PC-3 (cell line): ENCODE measurements at regions not wholly inside any gene's neighbourhood (a gene's known extent, or its start where the extent isn't known, plus 50 kb on each side); places are given as distances from the start of the nearest gene placed in this dataset.
A peak's percentile ranks its signal among the peaks of the same experiment; 100 is the strongest.

Experiments used
- ATAC-seq: fragments of 200-7000 bp; cut with Tn5 transposase; 2 replicates; pipeline ENCODE4 v1.9.1; 2020; ENCODE audit warnings: mild to moderate bottlenecking, moderate library complexity
- BruUV-seq: library from RNA; stranded (reverse); fragments of 400-500 nt; replicated peaks from 2 replicates; lab custom pipeline; 2021; lab: Mats Ljungman, UMichigan
- CTCF ChIA-PET: fragments of 300-600 bp; sonication (Branson Sonifier 250); formaldehyde crosslinking; loops from one replicate; lab custom pipeline; 2022; ENCODE audit warnings: antibody characterized with exemption; lab: Charles Lee
- POLR2A ChIA-PET: fragments of 300-600 bp; sonication (Branson Sonifier 250); formaldehyde crosslinking; loops from one replicate; lab custom pipeline; 2022; ENCODE audit warnings: antibody characterized with exemption; ENCODE audit not compliant: unreplicated experiment; lab: Charles Lee
- DNase-seq: peaks from one replicate; pipeline ENCODE4 v3.0.0-alpha.2; 2015
- H2AFZ ChIP-seq: fragments of 300-600 bp; sonication (generic); 2 replicates; pipeline ENCODE4 v1.6.0; 2016; ENCODE audit warnings: antibody characterized with exemption, low read length
- H3F3A ChIP-seq: fragments of 300-600 bp; sonication (generic); one replicate; pipeline ENCODE4 v1.6.0; 2017; ENCODE audit warnings: antibody characterized with exemption, low read length, control low read depth, mild to moderate bottlenecking; ENCODE audit not compliant: unreplicated experiment
- H3K27ac ChIP-seq: fragments of 300-600 bp; sonication (generic); 2 replicates; pipeline ENCODE4 v1.5.1; 2016; ENCODE audit warnings: mild to moderate bottlenecking, low read length
- H3K27me3 ChIP-seq: fragments of 300-600 bp; sonication (generic); 2 replicates; pipeline ENCODE4 v1.6.1; 2016; ENCODE audit warnings: low read length, mixed read lengths
- H3K36me3 ChIP-seq: fragments of 300-600 bp; sonication (generic); 2 replicates; pipeline ENCODE4 v1.6.1; 2016; ENCODE audit warnings: low read depth, mixed run types, low read length, mixed read lengths
- H3K4me1 ChIP-seq: fragments of 300-600 bp; sonication (generic); 2 replicates; pipeline ENCODE4 v1.5.1; 2016; ENCODE audit warnings: low read length; ENCODE audit not compliant: insufficient read depth
- H3K4me2 ChIP-seq: fragments of 300-600 bp; sonication (generic); 2 replicates; pipeline ENCODE4 v1.6.0; 2016; ENCODE audit warnings: low read length
- H3K4me3 ChIP-seq: fragments of 300-600 bp; sonication (generic); 2 replicates; pipeline ENCODE4 v1.5.1; 2016; ENCODE audit warnings: mild to moderate bottlenecking, low read length, mixed read lengths
- H3K79me2 ChIP-seq: fragments of 300-600 bp; sonication (generic); 2 replicates; pipeline ENCODE4 v1.6.1; 2017; ENCODE audit warnings: low read length, mixed read lengths
- H3K9ac ChIP-seq: fragments of 300-600 bp; sonication (generic); 2 replicates; pipeline ENCODE4 v1.6.0; 2016; ENCODE audit warnings: mild to moderate bottlenecking, low read length
- H3K9me2 ChIP-seq: fragments of 300-600 bp; sonication (generic); replicated peaks from 2 replicates; pipeline ENCODE4 v1.6.1; 2016; ENCODE audit warnings: mixed run types, low read length, mixed read lengths
- H3K9me3 ChIP-seq: fragments of 300-600 bp; sonication (generic); 2 replicates; pipeline ENCODE4 v1.6.1; 2016; ENCODE audit warnings: low read length, mixed read lengths
- H4K20me1 ChIP-seq: fragments of 300-600 bp; sonication (generic); 2 replicates; pipeline ENCODE4 v1.6.1; 2016; ENCODE audit warnings: low read length, mixed read lengths
- CTCF ChIP-seq: fragments of 300-600 bp; sonication (generic); conservative IDR thresholded peaks from 2 replicates; pipeline ENCODE4 v1.5.1; 2017; ENCODE audit warnings: antibody characterized with exemption, low read depth, mild to moderate bottlenecking, low read length
- EZH2 ChIP-seq: fragments of 300-600 bp; sonication (generic); IDR thresholded peaks from one replicate; pipeline ENCODE4 v1.6.1; 2017; ENCODE audit warnings: antibody characterized with exemption, mild to moderate bottlenecking, low read length; ENCODE audit not compliant: unreplicated experiment
- EZH2phosphoT487 ChIP-seq: fragments of 300-600 bp; sonication (generic); IDR thresholded peaks from 2 replicates; pipeline ENCODE4 v1.6.1; 2018; ENCODE audit warnings: mild to moderate bottlenecking, antibody characterized with exemption, low read length, borderline replicate concordance
- intact Hi-C: fragments of 100-400 bp; cut with micrococcal nuclease; formaldehyde crosslinking; loops from 2 replicates; pipeline ENCODE4 v1.9.0; 2023

- ATAC-seq (no peak), DNase-seq (peak; percentile 58)
- ChIA-PET CTCF (no interaction called here), POLR2A (no interaction called here)
- TF ChIP-seq EZH2, result no peak
- no peak for TF ChIP-seq EZH2phosphoT487
- no peak for TF ChIP-seq CTCF
- Histone ChIP-seq H3K4me2 (no peak overlapping the region), H3K4me1 (no peaks in the 10 kb centered on the region), H3K27me3 (peaks cover 65% of the 10 kb centered on the region), H3K79me2 (no peaks in the 10 kb centered on the region), H3K9me2 (no peaks in the 10 kb centered on the region), H3K9me3 (no peaks in the 10 kb centered on the region), H3F3A (no peaks in the 10 kb centered on the region), H4K20me1 (no peaks in the 10 kb centered on the region), H3K9ac (no peak overlapping the region), H2AFZ (no peak overlapping the region), H3K36me3 (no peaks in the 10 kb centered on the region), H3K27ac (no peak overlapping the region), H3K4me3 (no peak overlapping the region)
- no TSS peak for BruUV-seq
- intact Hi-C loops, result no loop called here
Measured at GRCh38 chr14:58864751-58865513, 227.2 kb downstream of the DACT1 start.

GRCh38 chr14:58865514-58866281 is 227.9 kb downstream of the DACT1 start:
- Histone ChIP-seq H3K9me2 (no peaks in the 10 kb centered on the region), H3K27ac (no peak overlapping the region), H3K4me3 (no peak overlapping the region), H3K4me2 (no peak overlapping the region), H3K36me3 (no peaks in the 10 kb centered on the region), H4K20me1 (no peaks in the 10 kb centered on the region), H3K79me2 (no peaks in the 10 kb centered on the region), H3K4me1 (no peaks in the 10 kb centered on the region), H3K9me3 (no peaks in the 10 kb centered on the region), H2AFZ (no peak overlapping the region), H3F3A (no peaks in the 10 kb centered on the region), H3K27me3 (peaks cover 65% of the 10 kb centered on the region), H3K9ac (no peak overlapping the region)
- DNase-seq (no peak), ATAC-seq (no peak)
- intact Hi-C loops, result no loop called here
- BruUV-seq, result no TSS peak
- POLR2A ChIA-PET, result no interaction called here
- CTCF ChIA-PET, result no interaction called here
- TF ChIP-seq CTCF, result no peak
- TF ChIP-seq EZH2, result no peak
- no peak for TF ChIP-seq EZH2phosphoT487

- no peak overlapping the region for H3K27ac ChIP-seq
- DNase-seq (no peak), ATAC-seq (no peak)
- BruUV-seq, result no TSS peak
- no peak overlapping the region for H3K9ac ChIP-seq
- H3K27me3 ChIP-seq, result peaks cover 71% of the 10 kb centered on the region
- H3K4me1 ChIP-seq, result no peaks in the 10 kb centered on the region
- no peaks in the 10 kb centered on the region for H3K79me2 ChIP-seq
- H3K4me3 ChIP-seq, result no peak overlapping the region
- no peaks in the 10 kb centered on the region for H3K9me3 ChIP-seq
- H2AFZ ChIP-seq, result no peak overlapping the region
- H3K4me2 ChIP-seq, result no peak overlapping the region
- H3K36me3 ChIP-seq, result no peaks in the 10 kb centered on the region
- TF ChIP-seq EZH2 (no peak), EZH2phosphoT487 (no peak), CTCF (no peak)
- no peaks in the 10 kb centered on the region for H4K20me1 ChIP-seq
- intact Hi-C loops, result no loop called here
- H3K9me2 ChIP-seq, result no peaks in the 10 kb centered on the region
- ChIA-PET CTCF (no interaction called here), POLR2A (no interaction called here)
- no peaks in the 10 kb centered on the region for H3F3A ChIP-seq
Measured at GRCh38 chr14:58866391-58866790, 228.6 kb downstream of the DACT1 start.
